ENCODE measurements at regions not wholly inside any gene's neighbourhood (a gene's known extent, or its start where the extent isn't known, plus 50 kb on each side); places are given as distances from the start of the nearest gene placed in this dataset.

DNA sequence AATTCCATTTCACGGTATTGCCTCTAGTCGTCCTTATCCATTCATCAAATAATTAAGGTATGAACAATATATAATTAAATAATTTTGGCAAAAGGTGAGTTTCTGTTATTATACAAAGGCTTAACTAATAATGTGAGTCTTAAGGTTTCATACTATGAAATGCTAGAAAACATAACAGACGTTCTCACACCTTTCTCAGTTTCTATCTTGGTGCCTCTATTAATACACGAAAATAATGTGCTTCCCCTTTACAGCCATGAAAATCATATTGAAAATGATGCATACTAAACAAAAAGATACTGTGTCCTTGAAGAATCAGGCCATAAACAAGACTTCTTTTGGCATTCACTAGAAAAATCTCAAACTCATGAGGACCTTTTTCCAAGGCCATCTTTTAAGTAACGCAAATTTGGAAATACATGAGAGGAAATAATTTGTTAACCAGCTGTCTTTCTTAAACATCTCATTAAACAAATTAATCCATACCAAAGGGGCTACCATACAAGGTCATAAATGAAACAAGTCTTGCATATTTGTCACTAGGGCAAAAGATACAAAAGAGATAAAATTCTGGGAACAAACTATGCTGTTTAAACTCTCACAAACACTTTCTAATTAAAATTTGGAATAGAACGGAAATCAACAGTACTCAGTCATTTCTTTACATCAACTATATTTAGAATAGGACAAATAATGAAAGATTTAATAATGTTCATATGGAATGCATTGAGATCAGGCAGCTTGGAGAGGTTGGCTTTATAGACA, 53.9 kb upstream of the CAV2 start:
- Mint-ChIP-seq H3K27ac (no peak overlapping the region), H3K4me1 (ENCODE audit: low read depth) (peaks cover 3% of the 10 kb centered on the region), H3K4me3 (ENCODE audit: low read depth) (no peak overlapping the region), H3K27me3 (no peaks in the 10 kb centered on the region), H3K36me3 (ENCODE audit: insufficient read depth) (no peaks in the 10 kb centered on the region), H3K9me3 (ENCODE audit: low read depth) (no peaks in the 10 kb centered on the region)
- TF ChIP-seq, protein P1, sequence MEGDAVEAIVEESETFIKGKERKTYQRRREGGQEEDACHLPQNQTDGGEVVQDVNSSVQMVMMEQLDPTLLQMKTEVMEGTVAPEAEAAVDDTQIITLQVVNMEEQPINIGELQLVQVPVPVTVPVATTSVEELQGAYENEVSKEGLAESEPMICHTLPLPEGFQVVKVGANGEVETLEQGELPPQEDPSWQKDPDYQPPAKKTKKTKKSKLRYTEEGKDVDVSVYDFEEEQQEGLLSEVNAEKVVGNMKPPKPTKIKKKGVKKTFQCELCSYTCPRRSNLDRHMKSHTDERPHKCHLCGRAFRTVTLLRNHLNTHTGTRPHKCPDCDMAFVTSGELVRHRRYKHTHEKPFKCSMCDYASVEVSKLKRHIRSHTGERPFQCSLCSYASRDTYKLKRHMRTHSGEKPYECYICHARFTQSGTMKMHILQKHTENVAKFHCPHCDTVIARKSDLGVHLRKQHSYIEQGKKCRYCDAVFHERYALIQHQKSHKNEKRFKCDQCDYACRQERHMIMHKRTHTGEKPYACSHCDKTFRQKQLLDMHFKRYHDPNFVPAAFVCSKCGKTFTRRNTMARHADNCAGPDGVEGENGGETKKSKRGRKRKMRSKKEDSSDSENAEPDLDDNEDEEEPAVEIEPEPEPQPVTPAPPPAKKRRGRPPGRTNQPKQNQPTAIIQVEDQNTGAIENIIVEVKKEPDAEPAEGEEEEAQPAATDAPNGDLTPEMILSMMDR (IDR thresholded peaks at IDR 0.05; ENCODE audit: unreplicated experiment) = no peak
- no peak for DNase-seq (ENCODE audit: low spot score, unreplicated experiment)

DNA sequence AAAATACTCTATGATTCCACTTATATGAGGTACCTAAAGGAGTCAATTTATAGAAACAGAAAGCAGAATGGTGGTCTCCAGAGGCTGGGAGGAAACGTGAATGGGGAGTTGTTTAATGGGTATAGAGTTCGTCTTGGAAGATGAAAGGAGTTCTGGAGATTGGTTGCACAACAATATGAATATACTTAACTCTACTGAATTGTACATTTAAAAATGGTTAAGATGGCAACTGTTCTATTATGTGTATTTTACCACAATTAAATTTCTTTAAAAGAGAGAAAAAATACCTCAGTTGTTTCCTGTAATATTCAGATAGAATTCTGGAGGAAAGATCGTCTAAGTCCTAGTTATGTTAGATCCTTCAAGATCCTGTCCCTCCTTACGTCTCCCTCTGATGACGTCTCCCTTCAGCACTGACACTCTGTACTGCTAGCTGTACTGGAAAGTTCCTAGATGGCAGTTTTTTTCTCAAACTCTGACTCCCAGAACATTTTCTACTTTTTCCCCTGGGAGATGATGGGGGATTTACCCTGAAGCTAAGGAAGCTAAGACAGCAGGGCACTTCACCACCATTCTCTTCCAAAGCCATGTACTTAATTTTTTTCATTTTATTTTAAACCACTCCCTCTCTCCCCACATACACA, 53.2 kb upstream of the CAV2 start:
- no peak for DNase-seq (ENCODE audit: low spot score, unreplicated experiment)
- TF ChIP-seq, protein P1 (IDR thresholded peaks at IDR 0.05; ENCODE audit: unreplicated experiment) = no peak
- no peaks in the 10 kb centered on the region for H3K9me3 Mint-ChIP-seq (ENCODE audit: low read depth)
- no peaks in the 10 kb centered on the region for H3K27me3 Mint-ChIP-seq
- H3K36me3 Mint-ChIP-seq (ENCODE audit: insufficient read depth) = no peaks in the 10 kb centered on the region
- peaks cover 3% of the 10 kb centered on the region for H3K4me1 Mint-ChIP-seq (ENCODE audit: low read depth)
- no peak overlapping the region for H3K27ac Mint-ChIP-seq
- H3K4me3 Mint-ChIP-seq (ENCODE audit: low read depth) = no peak overlapping the region

DNA sequence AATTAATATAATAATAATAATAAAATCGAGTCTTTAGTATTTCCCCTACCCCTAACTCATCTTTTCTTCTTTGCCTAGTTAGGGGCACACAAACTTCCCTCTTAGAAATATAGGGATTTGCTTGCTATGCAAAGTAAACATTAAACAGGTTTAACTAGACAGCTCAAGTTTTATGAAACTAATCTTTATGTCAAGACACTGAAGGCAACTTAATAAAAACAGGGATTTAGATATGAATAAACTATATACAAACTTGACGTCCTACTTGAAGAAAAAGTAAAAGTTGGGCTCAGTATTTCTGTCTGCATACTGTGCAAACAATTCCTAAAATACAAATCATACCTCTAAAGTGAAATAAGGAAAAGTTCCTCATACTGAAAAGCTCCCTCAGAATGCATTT, 52.1 kb upstream of the CAV2 start:
- Mint-ChIP-seq H3K4me1 (ENCODE audit: low read depth) (peaks cover 3% of the 10 kb centered on the region), H3K4me3 (ENCODE audit: low read depth) (no peak overlapping the region), H3K36me3 (ENCODE audit: insufficient read depth) (no peaks in the 10 kb centered on the region), H3K27ac (no peak overlapping the region), H3K9me3 (ENCODE audit: low read depth) (no peaks in the 10 kb centered on the region), H3K27me3 (no peaks in the 10 kb centered on the region)
- TF ChIP-seq, protein P1 (IDR thresholded peaks at IDR 0.05; ENCODE audit: unreplicated experiment) = no peak
- no peak for DNase-seq (ENCODE audit: low spot score, unreplicated experiment)

DNA sequence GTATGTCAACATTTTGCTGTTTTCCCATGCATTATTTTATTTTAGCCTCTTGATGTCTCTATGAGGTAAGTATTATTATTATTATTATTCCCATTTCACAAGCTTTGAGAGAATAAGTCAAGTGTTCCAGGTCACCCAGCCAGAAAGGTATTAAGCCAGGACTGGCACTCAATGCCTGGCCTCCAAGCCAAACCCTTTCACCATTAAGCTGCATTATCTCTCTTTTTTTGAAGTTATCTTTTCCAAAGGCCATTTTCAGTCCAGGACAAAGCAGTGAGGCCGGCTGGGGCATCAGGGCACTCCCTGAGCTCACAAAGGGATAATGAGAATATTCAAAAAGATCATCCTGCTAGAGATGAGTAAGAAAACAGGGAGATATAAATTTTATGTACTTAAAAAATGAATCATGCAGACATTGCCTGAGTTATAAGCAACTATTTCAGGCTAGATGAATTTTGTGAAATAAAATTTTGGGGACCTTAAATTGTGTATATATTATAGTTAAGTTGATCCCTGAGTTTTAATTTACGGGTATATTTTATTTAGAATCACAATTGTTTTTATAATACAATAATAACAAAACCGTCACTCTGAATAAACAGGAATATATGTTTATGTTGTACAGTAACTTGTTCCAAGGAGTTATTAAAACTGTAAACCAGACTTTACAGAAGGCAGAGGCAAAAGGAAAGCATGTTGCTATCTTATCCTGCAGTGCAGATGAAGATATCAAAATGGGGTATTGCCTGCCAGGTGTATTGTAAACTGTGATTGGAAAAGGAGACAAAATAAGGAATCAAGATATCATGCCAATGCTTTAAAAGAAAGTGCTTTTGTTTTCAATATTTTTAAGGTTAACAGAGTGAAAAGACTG, 51.3 kb upstream of the CAV2 start:
- no peaks in the 10 kb centered on the region for H3K27me3 Mint-ChIP-seq
- TF ChIP-seq, protein P1 (IDR thresholded peaks at IDR 0.05; ENCODE audit: unreplicated experiment) = no peak
- DNase-seq (ENCODE audit: low spot score, unreplicated experiment) = no peak
- no peaks in the 10 kb centered on the region for H3K9me3 Mint-ChIP-seq (ENCODE audit: low read depth)
- no peak overlapping the region for H3K4me3 Mint-ChIP-seq (ENCODE audit: low read depth)
- no peak overlapping the region for H3K27ac Mint-ChIP-seq
- H3K36me3 Mint-ChIP-seq (ENCODE audit: insufficient read depth) = no peaks in the 10 kb centered on the region
- H3K4me1 Mint-ChIP-seq (ENCODE audit: low read depth) = peaks cover 3% of the 10 kb centered on the region

DNA sequence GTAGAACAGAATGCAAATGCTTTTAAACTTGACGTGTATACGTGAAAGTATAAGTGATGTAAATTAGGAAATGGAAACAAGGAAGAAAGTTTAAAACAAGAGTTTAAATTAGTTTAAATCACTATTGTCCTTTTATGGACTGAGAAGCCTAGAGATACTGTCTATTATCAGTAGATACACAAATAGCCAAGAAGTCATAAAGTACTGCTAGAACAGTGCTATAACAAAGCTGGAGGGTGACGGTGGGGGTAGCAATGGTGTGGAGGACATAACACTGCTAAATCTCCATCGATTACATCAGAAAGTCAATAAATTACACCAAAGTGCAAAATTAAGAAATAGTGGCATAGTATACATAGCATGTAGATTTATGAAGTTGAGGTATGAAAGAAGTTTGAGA, 50.1 kb upstream of the CAV2 start:
- Mint-ChIP-seq H3K4me1 (ENCODE audit: low read depth) (peaks cover 3% of the 10 kb centered on the region), H3K9me3 (ENCODE audit: low read depth) (no peaks in the 10 kb centered on the region), H3K27me3 (no peaks in the 10 kb centered on the region), H3K36me3 (ENCODE audit: insufficient read depth) (no peaks in the 10 kb centered on the region), H3K4me3 (ENCODE audit: low read depth) (no peak overlapping the region), H3K27ac (no peak overlapping the region)
- no peak for DNase-seq (ENCODE audit: low spot score, unreplicated experiment)
- TF ChIP-seq, protein P1 (IDR thresholded peaks at IDR 0.05; ENCODE audit: unreplicated experiment) = no peak
